SW 1271 (cell line): ENCODE measurements at regions not wholly inside any gene's neighbourhood (a gene's known extent, or its start where the extent isn't known, plus 50 kb on each side); places are given as distances from the start of the nearest gene placed in this dataset.

Source experiments
- DNase-seq, 2 experiments: peaks; one replicate each; lab custom pipeline; 2025; lab: John Stamatoyannopoulos, UW

GRCh38 chr2:216286616-216287231, 85.6 kb downstream of the MARCHF4 start:
- DNase-seq, result no peak

- DNase-seq, result no peak
Measured at GRCh38 chr2:216285701-216286100, 86.6 kb downstream of the MARCHF4 start.

GRCh38 chr2:216284708-216285107, 87.6 kb downstream of the MARCHF4 start:
- DNase-seq, result no peak

- DNase-seq, result no peak
Measured at GRCh38 chr2:216283038-216283900, 89.0 kb downstream of the MARCHF4 start.

- DNase-seq, result no peak
Measured at GRCh38 chr2:216281876-216282275, 90.4 kb downstream of the MARCHF4 start.

- no peak for DNase-seq
Measured at GRCh38 chr2:216281316-216281715, 91.0 kb downstream of the MARCHF4 start.

- no peak for DNase-seq
Measured at GRCh38 chr2:216279459-216279858, 92.8 kb downstream of the MARCHF4 start.

- DNase-seq, result no peak
Measured at GRCh38 chr2:216279031-216279430, 93.3 kb downstream of the MARCHF4 start.

GRCh38 chr2:216275890-216276289, 96.4 kb downstream of the MARCHF4 start:
- no peak for DNase-seq

- no peak for DNase-seq
Measured at GRCh38 chr2:216274194-216274840, 98.0 kb downstream of the MARCHF4 start.

GRCh38 chr2:216261042-216261537, 111.2 kb downstream of the MARCHF4 start:
- DNase-seq, result no peak

GRCh38 chr2:216260629-216261028, 111.7 kb downstream of the MARCHF4 start:
- no peak for DNase-seq

GRCh38 chr2:216259081-216259480, 113.2 kb downstream of the MARCHF4 start:
- DNase-seq, result no peak

- DNase-seq, result no peak
Measured at GRCh38 chr2:216257089-216257488, 115.2 kb downstream of the MARCHF4 start.
